ENCODE measurements at regions not wholly inside any gene's neighbourhood (a gene's known extent, or its start where the extent isn't known, plus 50 kb on each side); places are given as distances from the start of the nearest gene placed in this dataset.

- DNase-seq = no peak
These were observed 57.0 kb downstream of the PHLDA1 start for GRCh38 chr12:75974323-75975187.

- DNase-seq = no peak
These were observed 60.3 kb downstream of the PHLDA1 start for GRCh38 chr12:75971253-75971652.

- no peak for DNase-seq
These were observed 61.3 kb downstream of the PHLDA1 start for GRCh38 chr12:75970310-75970709.

- DNase-seq = no peak
These were observed 61.8 kb downstream of the PHLDA1 start for GRCh38 chr12:75969768-75970167.

- DNase-seq = no peak
These were observed 65.9 kb downstream of the PHLDA1 start for GRCh38 chr12:75965661-75966060.

GRCh38 chr12:75964150-75964549 lies 67.4 kb downstream of the PHLDA1 start:
- no peak for DNase-seq

- no peak for DNase-seq
These were observed 69.7 kb downstream of the PHLDA1 start for GRCh38 chr12:75961878-75962277.

- DNase-seq = no peak
These were observed 70.5 kb downstream of the PHLDA1 start for GRCh38 chr12:75960954-75961661.

- DNase-seq = no peak
These were observed 71.3 kb downstream of the PHLDA1 start for GRCh38 chr12:75960086-75960910.

GRCh38 chr12:75959506-75959905 lies 72.1 kb downstream of the PHLDA1 start:
- peak; percentile 40 for DNase-seq

- no peak for DNase-seq
These were observed 72.5 kb downstream of the PHLDA1 start for GRCh38 chr12:75959060-75959459.

- DNase-seq = no peak
These were observed 76.3 kb downstream of the PHLDA1 start for GRCh38 chr12:75955251-75955650.

GRCh38 chr12:75954749-75955148 lies 76.8 kb downstream of the PHLDA1 start:
- no peak for DNase-seq

GRCh38 chr12:75954041-75954440 lies 77.5 kb downstream of the PHLDA1 start:
- peak; percentile 97 for DNase-seq

- DNase-seq = peak; percentile 82
These were observed 78.2 kb downstream of the PHLDA1 start for GRCh38 chr12:75953312-75953906.

- peak; percentile 36 for DNase-seq
These were observed 79.9 kb downstream of the PHLDA1 start for GRCh38 chr12:75951399-75952278.

GRCh38 chr12:75947156-75947723 lies 84.3 kb downstream of the PHLDA1 start:
- no peak for DNase-seq

GRCh38 chr12:75945581-75945980 lies 86.0 kb downstream of the PHLDA1 start:
- no peak for DNase-seq

- no peak for DNase-seq
These were observed 86.6 kb downstream of the PHLDA1 start for GRCh38 chr12:75944905-75945432.

- peak; percentile 89 for DNase-seq
These were observed 87.3 kb downstream of the PHLDA1 start for GRCh38 chr12:75944097-75944904.
